GM21529 (cell line): ENCODE measurements at regions not wholly inside any gene's neighbourhood (a gene's known extent, or its start where the extent isn't known, plus 50 kb on each side); places are given as distances from the start of the nearest gene placed in this dataset.
"Not testable (repeated sequence)": the region's sequence is repeated elsewhere in the genome, so short reads cannot be mapped to it uniquely, and the experiment has no call there.

Source experiments
- ATAC-seq: cut with Tn5 transposase; IDR thresholded peaks from one replicate; pipeline ENCODE4 v1.9.1; 2021; ENCODE audit not compliant: unreplicated experiment

GRCh38 chr12:131272283-131272814 is 318.6 kb downstream of the ADGRD1 start:
- ATAC-seq = not testable (repeated sequence)

- ATAC-seq = no peak
Observed at GRCh38 chr12:131273291-131273845, 319.7 kb downstream of the ADGRD1 start.

- no peak for ATAC-seq
Observed at GRCh38 chr12:131274061-131274460, 320.4 kb downstream of the ADGRD1 start.

GRCh38 chr12:131274906-131275305 is 321.2 kb downstream of the ADGRD1 start:
- ATAC-seq = no peak

GRCh38 chr12:131275824-131276223 is 322.1 kb downstream of the ADGRD1 start:
- no peak for ATAC-seq

GRCh38 chr12:131276501-131277185 is 322.9 kb downstream of the ADGRD1 start:
- no peak for ATAC-seq

GRCh38 chr12:131277186-131278091 is 323.7 kb downstream of the ADGRD1 start:
- ATAC-seq = not testable (repeated sequence)

GRCh38 chr12:131278451-131279115 is 324.9 kb downstream of the ADGRD1 start:
- not testable (repeated sequence) for ATAC-seq

GRCh38 chr12:131279281-131279921 is 325.7 kb downstream of the ADGRD1 start:
- ATAC-seq = no peak

- ATAC-seq = no peak
Observed at GRCh38 chr12:131280426-131280825, 326.7 kb downstream of the ADGRD1 start.

GRCh38 chr12:131281016-131281415 is 327.3 kb downstream of the ADGRD1 start:
- ATAC-seq = no peak

GRCh38 chr12:131282292-131283080 is 328.8 kb downstream of the ADGRD1 start:
- ATAC-seq = no peak

GRCh38 chr12:131283191-131283861 is 329.6 kb downstream of the ADGRD1 start:
- no peak for ATAC-seq

GRCh38 chr12:131283862-131284825 is 330.4 kb downstream of the ADGRD1 start:
- ATAC-seq = not testable (repeated sequence)

GRCh38 chr12:131284954-131285904 is 331.5 kb downstream of the ADGRD1 start:
- ATAC-seq = not testable (repeated sequence)

GRCh38 chr12:131285905-131286295 is 332.2 kb downstream of the ADGRD1 start:
- ATAC-seq = not testable (repeated sequence)

GRCh38 chr12:131286301-131286700 is 332.6 kb downstream of the ADGRD1 start:
- not testable (repeated sequence) for ATAC-seq
